ENCODE measurements at regions not wholly inside any gene's neighbourhood (a gene's known extent, or its start where the extent isn't known, plus 50 kb on each side); places are given as distances from the start of the nearest gene placed in this dataset.

DNA sequence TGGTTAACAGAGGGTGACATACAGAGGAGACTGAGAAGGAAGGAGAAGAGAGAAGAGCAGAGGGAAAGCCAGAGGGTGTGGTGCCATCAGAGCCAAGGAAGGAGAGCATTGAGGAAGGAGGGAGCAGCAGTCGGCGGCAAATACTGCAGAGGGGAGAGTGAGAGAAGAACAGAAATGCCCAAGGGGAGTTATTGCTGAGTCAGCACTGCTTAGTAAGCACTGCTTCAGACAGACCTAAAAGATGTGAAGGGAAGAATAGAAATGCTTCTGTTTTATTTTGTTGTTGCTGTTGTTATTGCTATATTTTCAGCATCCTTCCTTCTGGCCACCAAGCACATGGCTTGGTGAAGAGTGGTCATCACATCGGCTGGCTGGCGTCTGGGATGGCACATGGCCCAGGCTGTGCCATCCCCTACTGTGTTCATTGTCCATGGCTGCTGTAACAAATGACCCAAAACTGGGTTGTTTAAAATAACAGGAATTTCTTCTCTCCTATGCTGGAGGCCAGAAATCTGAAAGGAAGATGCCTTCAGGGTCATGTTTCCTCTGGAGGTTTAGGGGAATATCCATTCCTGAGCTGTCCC lies 204.1 kb upstream of the CNR1 start:
- Mint-ChIP-seq H3K27ac (no peak overlapping the region), H3K9me3 (no peaks in the 10 kb centered on the region; the same call in 2 of the 3 replicates), H3K27me3 (ENCODE audit: insufficient read depth, low read depth, poor library complexity) (peaks cover 7% of the 10 kb centered on the region), H3K36me3 (ENCODE audit: low read depth) (no peaks in the 10 kb centered on the region), H3K4me1 (peaks cover 4% of the 10 kb centered on the region; the same call in 2 of the 3 replicates), H3K4me3 (no peak overlapping the region)
- Histone ChIP-seq H3K4me2 (no peak overlapping the region), H3K4me1 (ENCODE audit: insufficient read depth) (no peaks in the 10 kb centered on the region), H3K27ac (ENCODE audit: low read depth) (no peak overlapping the region), H3F3A (replicated peaks; ENCODE audit: low read depth) (no peaks in the 10 kb centered on the region), H3K79me2 (replicated peaks; ENCODE audit: insufficient read depth) (no peaks in the 10 kb centered on the region), H3K27me3 (ENCODE audit: insufficient read depth) (no peaks in the 10 kb centered on the region), H3K9me2 (ENCODE audit: insufficient read depth) (peaks cover 17% of the 10 kb centered on the region), H3K36me3 (ENCODE audit: insufficient read depth) (no peaks in the 10 kb centered on the region), H2AFZ (no peak overlapping the region), H3K4me3 (no peak overlapping the region), H4K20me1 (replicated peaks; ENCODE audit: insufficient read depth) (no peaks in the 10 kb centered on the region)
- DNase-seq (ENCODE audit: low spot score) (no peak), ATAC-seq (no peak)
- TF ChIP-seq EZH2phosphoT487 (IDR thresholded peaks at IDR 0.05; ENCODE audit: unreplicated experiment) (no peak), POLR2AphosphoS5 (IDR thresholded peaks at IDR 0.05; ENCODE audit: low read depth) (no peak), ZNF114 (CRISPR knock-in tag; IDR thresholded peaks at IDR 0.05) (no peak), EZH2 (IDR thresholded peaks at IDR 0.05; ENCODE audit: low read depth, unreplicated experiment) (no peak)
- TF ChIP-seq, protein P1, sequence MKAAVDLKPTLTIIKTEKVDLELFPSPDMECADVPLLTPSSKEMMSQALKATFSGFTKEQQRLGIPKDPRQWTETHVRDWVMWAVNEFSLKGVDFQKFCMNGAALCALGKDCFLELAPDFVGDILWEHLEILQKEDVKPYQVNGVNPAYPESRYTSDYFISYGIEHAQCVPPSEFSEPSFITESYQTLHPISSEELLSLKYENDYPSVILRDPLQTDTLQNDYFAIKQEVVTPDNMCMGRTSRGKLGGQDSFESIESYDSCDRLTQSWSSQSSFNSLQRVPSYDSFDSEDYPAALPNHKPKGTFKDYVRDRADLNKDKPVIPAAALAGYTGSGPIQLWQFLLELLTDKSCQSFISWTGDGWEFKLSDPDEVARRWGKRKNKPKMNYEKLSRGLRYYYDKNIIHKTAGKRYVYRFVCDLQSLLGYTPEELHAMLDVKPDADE (IDR thresholded peaks at IDR 0.05): no peak
- TF ChIP-seq, protein P2, sequence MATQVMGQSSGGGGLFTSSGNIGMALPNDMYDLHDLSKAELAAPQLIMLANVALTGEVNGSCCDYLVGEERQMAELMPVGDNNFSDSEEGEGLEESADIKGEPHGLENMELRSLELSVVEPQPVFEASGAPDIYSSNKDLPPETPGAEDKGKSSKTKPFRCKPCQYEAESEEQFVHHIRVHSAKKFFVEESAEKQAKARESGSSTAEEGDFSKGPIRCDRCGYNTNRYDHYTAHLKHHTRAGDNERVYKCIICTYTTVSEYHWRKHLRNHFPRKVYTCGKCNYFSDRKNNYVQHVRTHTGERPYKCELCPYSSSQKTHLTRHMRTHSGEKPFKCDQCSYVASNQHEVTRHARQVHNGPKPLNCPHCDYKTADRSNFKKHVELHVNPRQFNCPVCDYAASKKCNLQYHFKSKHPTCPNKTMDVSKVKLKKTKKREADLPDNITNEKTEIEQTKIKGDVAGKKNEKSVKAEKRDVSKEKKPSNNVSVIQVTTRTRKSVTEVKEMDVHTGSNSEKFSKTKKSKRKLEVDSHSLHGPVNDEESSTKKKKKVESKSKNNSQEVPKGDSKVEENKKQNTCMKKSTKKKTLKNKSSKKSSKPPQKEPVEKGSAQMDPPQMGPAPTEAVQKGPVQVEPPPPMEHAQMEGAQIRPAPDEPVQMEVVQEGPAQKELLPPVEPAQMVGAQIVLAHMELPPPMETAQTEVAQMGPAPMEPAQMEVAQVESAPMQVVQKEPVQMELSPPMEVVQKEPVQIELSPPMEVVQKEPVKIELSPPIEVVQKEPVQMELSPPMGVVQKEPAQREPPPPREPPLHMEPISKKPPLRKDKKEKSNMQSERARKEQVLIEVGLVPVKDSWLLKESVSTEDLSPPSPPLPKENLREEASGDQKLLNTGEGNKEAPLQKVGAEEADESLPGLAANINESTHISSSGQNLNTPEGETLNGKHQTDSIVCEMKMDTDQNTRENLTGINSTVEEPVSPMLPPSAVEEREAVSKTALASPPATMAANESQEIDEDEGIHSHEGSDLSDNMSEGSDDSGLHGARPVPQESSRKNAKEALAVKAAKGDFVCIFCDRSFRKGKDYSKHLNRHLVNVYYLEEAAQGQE (IDR thresholded peaks at IDR 0.05; ENCODE audit: unreplicated experiment): no peak

DNA sequence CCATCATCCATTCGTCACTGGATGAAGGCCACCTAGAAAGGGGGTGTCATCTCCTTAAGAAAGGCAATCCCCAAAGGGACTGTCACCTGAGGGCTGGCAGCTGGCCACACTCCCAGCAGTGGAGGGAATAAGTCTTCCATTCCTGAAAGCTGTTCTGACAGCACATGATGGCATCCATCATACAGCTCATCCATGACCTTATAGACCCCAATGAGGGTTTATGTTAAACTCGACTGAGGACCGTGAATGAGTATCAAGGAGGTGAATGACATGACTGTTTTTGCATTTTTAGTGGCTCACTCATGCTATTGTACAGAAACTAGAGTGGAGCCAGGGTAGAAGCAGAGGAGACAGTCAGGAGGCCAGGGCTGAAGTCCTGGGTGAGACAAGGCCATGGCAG lies 203.1 kb upstream of the CNR1 start:
- H4K20me1 ChIP-seq (replicated peaks; ENCODE audit: insufficient read depth): no peaks in the 10 kb centered on the region
- Mint-ChIP-seq H3K27ac (no peak overlapping the region), H3K9me3 (no peaks in the 10 kb centered on the region; the same call in 2 of the 3 replicates)

More for the DNA sequence above, 203.1 kb upstream of the CNR1 start:
- TF ChIP-seq, protein P1 (IDR thresholded peaks at IDR 0.05): no peak
- TF ChIP-seq POLR2AphosphoS5 (IDR thresholded peaks at IDR 0.05; ENCODE audit: low read depth) (no peak), CREB1 (CRISPR knock-in tag; IDR thresholded peaks at IDR 0.05; ENCODE audit: low read depth) (no peak)
- TF ChIP-seq, protein P3, sequence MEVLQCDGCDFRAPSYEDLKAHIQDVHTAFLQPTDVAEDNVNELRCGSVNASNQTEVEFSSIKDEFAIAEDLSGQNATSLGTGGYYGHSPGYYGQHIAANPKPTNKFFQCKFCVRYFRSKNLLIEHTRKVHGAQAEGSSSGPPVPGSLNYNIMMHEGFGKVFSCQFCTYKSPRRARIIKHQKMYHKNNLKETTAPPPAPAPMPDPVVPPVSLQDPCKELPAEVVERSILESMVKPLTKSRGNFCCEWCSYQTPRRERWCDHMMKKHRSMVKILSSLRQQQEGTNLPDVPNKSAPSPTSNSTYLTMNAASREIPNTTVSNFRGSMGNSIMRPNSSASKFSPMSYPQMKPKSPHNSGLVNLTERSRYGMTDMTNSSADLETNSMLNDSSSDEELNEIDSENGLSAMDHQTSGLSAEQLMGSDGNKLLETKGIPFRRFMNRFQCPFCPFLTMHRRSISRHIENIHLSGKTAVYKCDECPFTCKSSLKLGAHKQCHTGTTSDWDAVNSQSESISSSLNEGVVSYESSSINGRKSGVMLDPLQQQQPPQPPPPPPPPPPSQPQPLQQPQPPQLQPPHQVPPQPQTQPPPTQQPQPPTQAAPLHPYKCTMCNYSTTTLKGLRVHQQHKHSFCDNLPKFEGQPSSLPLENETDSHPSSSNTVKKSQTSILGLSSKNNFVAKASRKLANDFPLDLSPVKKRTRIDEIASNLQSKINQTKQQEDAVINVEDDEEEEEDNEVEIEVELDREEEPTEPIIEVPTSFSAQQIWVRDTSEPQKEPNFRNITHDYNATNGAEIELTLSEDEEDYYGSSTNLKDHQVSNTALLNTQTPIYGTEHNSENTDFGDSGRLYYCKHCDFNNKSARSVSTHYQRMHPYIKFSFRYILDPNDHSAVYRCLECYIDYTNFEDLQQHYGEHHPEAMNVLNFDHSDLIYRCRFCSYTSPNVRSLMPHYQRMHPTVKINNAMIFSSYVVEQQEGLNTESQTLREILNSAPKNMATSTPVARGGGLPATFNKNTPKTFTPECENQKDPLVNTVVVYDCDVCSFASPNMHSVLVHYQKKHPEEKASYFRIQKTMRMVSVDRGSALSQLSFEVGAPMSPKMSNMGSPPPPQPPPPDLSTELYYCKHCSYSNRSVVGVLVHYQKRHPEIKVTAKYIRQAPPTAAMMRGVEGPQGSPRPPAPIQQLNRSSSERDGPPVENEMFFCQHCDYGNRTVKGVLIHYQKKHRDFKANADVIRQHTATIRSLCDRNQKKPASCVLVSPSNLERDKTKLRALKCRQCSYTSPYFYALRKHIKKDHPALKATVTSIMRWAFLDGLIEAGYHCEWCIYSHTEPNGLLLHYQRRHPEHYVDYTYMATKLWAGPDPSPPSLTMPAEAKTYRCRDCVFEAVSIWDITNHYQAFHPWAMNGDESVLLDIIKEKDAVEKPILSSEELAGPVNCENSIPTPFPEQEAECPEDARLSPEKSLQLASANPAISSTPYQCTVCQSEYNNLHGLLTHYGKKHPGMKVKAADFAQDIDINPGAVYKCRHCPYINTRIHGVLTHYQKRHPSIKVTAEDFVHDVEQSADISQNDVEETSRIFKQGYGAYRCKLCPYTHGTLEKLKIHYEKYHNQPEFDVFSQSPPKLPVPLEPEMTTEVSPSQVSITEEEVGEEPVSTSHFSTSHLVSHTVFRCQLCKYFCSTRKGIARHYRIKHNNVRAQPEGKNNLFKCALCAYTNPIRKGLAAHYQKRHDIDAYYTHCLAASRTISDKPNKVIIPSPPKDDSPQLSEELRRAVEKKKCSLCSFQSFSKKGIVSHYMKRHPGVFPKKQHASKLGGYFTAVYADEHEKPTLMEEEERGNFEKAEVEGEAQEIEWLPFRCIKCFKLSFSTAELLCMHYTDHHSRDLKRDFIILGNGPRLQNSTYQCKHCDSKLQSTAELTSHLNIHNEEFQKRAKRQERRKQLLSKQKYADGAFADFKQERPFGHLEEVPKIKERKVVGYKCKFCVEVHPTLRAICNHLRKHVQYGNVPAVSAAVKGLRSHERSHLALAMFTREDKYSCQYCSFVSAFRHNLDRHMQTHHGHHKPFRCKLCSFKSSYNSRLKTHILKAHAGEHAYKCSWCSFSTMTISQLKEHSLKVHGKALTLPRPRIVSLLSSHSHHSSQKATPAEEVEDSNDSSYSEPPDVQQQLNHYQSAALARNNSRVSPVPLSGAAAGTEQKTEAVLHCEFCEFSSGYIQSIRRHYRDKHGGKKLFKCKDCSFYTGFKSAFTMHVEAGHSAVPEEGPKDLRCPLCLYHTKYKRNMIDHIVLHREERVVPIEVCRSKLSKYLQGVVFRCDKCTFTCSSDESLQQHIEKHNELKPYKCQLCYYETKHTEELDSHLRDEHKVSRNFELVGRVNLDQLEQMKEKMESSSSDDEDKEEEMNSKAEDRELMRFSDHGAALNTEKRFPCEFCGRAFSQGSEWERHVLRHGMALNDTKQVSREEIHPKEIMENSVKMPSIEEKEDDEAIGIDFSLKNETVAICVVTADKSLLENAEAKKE (CRISPR knock-in tag; IDR thresholded peaks at IDR 0.05): no peak
- Mint-ChIP-seq H3K4me3 (no peak overlapping the region), H3K4me1 (no peaks in the 10 kb centered on the region), H3K27me3 (ENCODE audit: insufficient read depth, low read depth, poor library complexity) (peaks cover 7% of the 10 kb centered on the region), H3K36me3 (ENCODE audit: low read depth) (no peaks in the 10 kb centered on the region)
- Histone ChIP-seq H3K27me3 (ENCODE audit: insufficient read depth) (no peaks in the 10 kb centered on the region), H3K9me2 (ENCODE audit: insufficient read depth) (peaks cover 17% of the 10 kb centered on the region), H3F3A (replicated peaks; ENCODE audit: low read depth) (no peaks in the 10 kb centered on the region), H3K4me3 (no peak overlapping the region), H3K4me1 (ENCODE audit: insufficient read depth) (no peaks in the 10 kb centered on the region), H3K79me2 (replicated peaks; ENCODE audit: insufficient read depth) (no peaks in the 10 kb centered on the region), H3K36me3 (ENCODE audit: insufficient read depth) (no peaks in the 10 kb centered on the region), H3K4me2 (no peak overlapping the region), H3K27ac (ENCODE audit: low read depth) (no peak overlapping the region), H2AFZ (no peak overlapping the region)
- DNase-seq (ENCODE audit: low spot score) (no peak), ATAC-seq (no peak)
